Dendritic cell treated with granulocyte-macrophage colony-stimulating factor and Interleukin-4, amounts not matched to agents 40 ng/mL and 50 ng/mL, for 4 days (primary cell): ENCODE measurements at regions not wholly inside any gene's neighbourhood (a gene's known extent, or its start where the extent isn't known, plus 50 kb on each side); places are given as distances from the start of the nearest gene placed in this dataset.

Experiments
- H3K27ac Mint-ChIP-seq: one replicate; pipeline ENCODE4 v1.8.0; 2022; ENCODE audit warnings: mild to moderate bottlenecking, mixed read lengths
- H3K27me3 Mint-ChIP-seq: one replicate; pipeline ENCODE4 v1.8.0; 2022; ENCODE audit warnings: mild to moderate bottlenecking, mixed read lengths
- H3K36me3 Mint-ChIP-seq: one replicate; pipeline ENCODE4 v1.8.0; 2022; ENCODE audit warnings: low read depth, mixed read lengths
- H3K4me1 Mint-ChIP-seq: one replicate; pipeline ENCODE4 v1.8.0; 2022; ENCODE audit warnings: low read depth, mixed read lengths
- H3K4me3 Mint-ChIP-seq: one replicate; pipeline ENCODE4 v1.8.0; 2022; ENCODE audit warnings: mild to moderate bottlenecking, moderate library complexity, mixed read lengths
- H3K9me3 Mint-ChIP-seq: one replicate; pipeline ENCODE4 v1.8.0; 2022; ENCODE audit warnings: mixed read lengths
- intact Hi-C: fragments of 100-400 bp; cut with micrococcal nuclease; formaldehyde crosslinking; loops from one replicate; pipeline ENCODE4 v1.15.0; 2022

DNA sequence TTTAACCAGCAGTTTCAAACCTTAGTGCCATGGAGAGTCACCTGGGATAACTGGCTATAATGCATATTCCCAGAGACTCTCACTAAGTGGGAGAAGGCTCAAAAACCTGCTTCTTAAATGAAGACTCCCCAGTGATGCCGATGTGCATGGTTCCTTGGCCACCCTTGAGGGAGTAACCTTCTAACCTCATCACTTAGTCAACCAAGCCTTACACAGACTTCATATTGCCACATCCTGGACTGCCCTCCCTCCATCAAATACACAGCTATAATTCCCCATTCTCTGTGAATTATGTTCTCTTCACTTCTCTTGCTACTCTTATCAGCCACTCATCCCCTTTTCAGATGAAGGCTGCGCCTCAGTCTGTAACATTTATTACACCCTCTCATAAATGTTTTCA lies 462.9 kb upstream of the RGPD4 start:
- H3K27ac Mint-ChIP-seq, result no peak overlapping the region
- H3K36me3 Mint-ChIP-seq, result no peaks in the 10 kb centered on the region
- intact Hi-C loops, result no loop called here
- H3K4me1 Mint-ChIP-seq, result no peaks in the 10 kb centered on the region
- peaks cover 18% of the 10 kb centered on the region for H3K9me3 Mint-ChIP-seq
- no peaks in the 10 kb centered on the region for H3K27me3 Mint-ChIP-seq
- no peak overlapping the region for H3K4me3 Mint-ChIP-seq

- Mint-ChIP-seq H3K4me3 (no peak overlapping the region), H3K27ac (no peak overlapping the region), H3K36me3 (no peaks in the 10 kb centered on the region), H3K27me3 (no peaks in the 10 kb centered on the region), H3K4me1 (no peaks in the 10 kb centered on the region), H3K9me3 (peaks cover 18% of the 10 kb centered on the region)
- intact Hi-C loops, result no loop called here
Measured at GRCh38 chr2:107364361-107364950, 462.2 kb upstream of the RGPD4 start.

GRCh38 chr2:107374249-107374648 lies 452.4 kb upstream of the RGPD4 start:
- intact Hi-C loops, result no loop called here
- Mint-ChIP-seq H3K4me3 (no peak overlapping the region), H3K9me3 (peaks cover 43% of the 10 kb centered on the region), H3K27me3 (no peaks in the 10 kb centered on the region), H3K4me1 (no peaks in the 10 kb centered on the region), H3K36me3 (no peaks in the 10 kb centered on the region), H3K27ac (no peak overlapping the region)

GRCh38 chr2:107376909-107377308 lies 449.8 kb upstream of the RGPD4 start:
- Mint-ChIP-seq H3K27me3 (no peaks in the 10 kb centered on the region), H3K36me3 (no peaks in the 10 kb centered on the region), H3K4me1 (no peaks in the 10 kb centered on the region), H3K27ac (no peak overlapping the region), H3K4me3 (no peak overlapping the region), H3K9me3 (peaks cover 49% of the 10 kb centered on the region)
- intact Hi-C loops, result no loop called here

DNA sequence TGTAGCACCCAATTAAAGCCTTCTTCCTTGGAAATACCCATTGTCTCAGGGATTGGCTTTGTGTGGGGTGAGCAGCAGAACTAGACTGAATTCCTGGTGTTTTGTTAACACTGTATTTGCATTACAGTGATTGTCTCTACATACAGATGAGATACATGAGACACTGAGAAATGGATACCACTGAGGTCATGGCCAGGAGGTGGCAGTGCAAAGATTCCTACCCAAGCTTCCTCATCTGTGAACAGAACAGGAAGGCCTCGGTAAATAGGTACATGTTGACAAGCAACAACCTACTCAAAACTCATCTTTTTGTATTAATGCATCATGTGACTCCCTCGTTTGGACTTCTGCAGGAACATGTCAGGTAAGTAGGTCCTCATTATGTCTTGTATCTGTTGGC lies 445.8 kb upstream of the RGPD4 start:
- intact Hi-C loops, result no loop called here
- Mint-ChIP-seq H3K9me3 (peaks cover 62% of the 10 kb centered on the region), H3K27ac (no peak overlapping the region), H3K4me1 (no peaks in the 10 kb centered on the region), H3K36me3 (no peaks in the 10 kb centered on the region), H3K4me3 (no peak overlapping the region), H3K27me3 (no peaks in the 10 kb centered on the region)

DNA sequence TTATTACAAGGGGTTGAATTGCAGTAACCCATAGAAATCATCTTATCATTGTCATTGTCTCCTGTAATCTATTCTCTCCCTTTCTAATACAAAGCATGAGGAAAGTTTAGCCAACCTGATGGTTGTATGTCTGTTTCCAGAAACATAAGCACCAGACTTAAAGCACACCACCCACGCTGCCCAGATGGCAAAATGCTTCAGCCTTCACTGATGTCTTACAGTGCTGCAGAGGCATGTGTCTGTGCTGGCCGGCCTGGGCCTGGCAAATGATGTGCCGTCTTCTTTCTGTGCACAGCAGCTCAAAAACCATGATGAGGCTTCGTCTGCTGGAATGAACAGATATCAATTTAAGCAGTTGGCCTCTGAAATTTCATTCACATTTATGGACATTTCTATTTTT lies 443.0 kb upstream of the RGPD4 start:
- no peak overlapping the region for H3K4me3 Mint-ChIP-seq
- intact Hi-C loops, result no loop called here
- peaks cover 67% of the 10 kb centered on the region for H3K9me3 Mint-ChIP-seq
- no peaks in the 10 kb centered on the region for H3K27me3 Mint-ChIP-seq
- H3K36me3 Mint-ChIP-seq, result no peaks in the 10 kb centered on the region
- no peaks in the 10 kb centered on the region for H3K4me1 Mint-ChIP-seq
- no peak overlapping the region for H3K27ac Mint-ChIP-seq

- no peak overlapping the region for H3K4me3 Mint-ChIP-seq
- no peaks in the 10 kb centered on the region for H3K27me3 Mint-ChIP-seq
- H3K36me3 Mint-ChIP-seq, result no peaks in the 10 kb centered on the region
- H3K27ac Mint-ChIP-seq, result no peak overlapping the region
- H3K9me3 Mint-ChIP-seq, result peaks cover 74% of the 10 kb centered on the region
- intact Hi-C loops, result no loop called here
- no peaks in the 10 kb centered on the region for H3K4me1 Mint-ChIP-seq
Measured at GRCh38 chr2:107384422-107384821, 442.3 kb upstream of the RGPD4 start.

DNA sequence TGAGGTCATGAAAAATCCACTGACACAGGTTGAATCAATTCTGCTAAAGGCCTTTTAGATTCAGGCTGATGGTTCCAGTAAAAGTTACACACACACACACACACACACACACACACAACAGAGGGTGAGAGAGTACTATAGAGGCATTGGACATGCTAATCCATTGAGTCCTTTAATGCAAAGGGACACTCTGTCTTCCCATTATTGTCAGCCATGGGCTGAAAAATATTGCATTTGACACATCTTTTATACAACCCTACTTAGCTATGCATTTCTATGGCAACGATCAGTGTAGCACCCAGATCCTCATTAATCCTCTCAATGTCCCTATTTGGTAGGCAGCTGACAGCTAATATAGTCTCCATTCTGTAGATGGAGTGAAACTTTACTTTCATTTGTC lies 440.8 kb upstream of the RGPD4 start:
- H3K27ac Mint-ChIP-seq, result no peak overlapping the region

DNA sequence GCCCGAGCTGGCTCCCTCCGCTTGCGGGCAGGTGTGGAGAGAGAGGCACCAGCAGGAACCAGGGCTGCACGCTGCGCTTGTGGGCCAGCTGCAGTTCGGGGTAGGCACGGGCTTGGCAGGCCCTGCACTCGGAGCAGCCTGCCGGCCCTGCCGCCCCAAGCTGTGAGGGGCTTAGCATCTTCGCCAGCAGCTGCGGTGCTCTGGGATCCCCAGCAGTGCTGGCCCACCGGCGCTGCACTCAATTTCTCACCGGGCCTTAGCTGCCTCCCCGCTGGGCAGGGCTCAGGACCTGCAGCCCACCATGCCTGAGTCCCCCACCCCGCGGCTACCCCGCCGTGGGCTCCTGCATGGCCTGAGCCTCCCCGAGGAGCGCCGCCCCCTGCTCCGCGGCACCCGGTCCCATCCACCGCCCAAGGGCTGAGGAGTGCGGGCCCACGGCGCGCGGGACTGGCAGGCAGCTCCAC lies 434.4 kb upstream of the RGPD4 start:
- Mint-ChIP-seq H3K36me3 (no peaks in the 10 kb centered on the region), H3K27me3 (no peaks in the 10 kb centered on the region), H3K4me3 (no peak overlapping the region), H3K9me3 (peaks cover 46% of the 10 kb centered on the region), H3K27ac (no peak overlapping the region), H3K4me1 (no peaks in the 10 kb centered on the region)
- intact Hi-C loops, result no loop called here

More for the DNA sequence above, 440.8 kb upstream of the RGPD4 start:
- no peaks in the 10 kb centered on the region for H3K27me3 Mint-ChIP-seq
- no peaks in the 10 kb centered on the region for H3K4me1 Mint-ChIP-seq
- H3K4me3 Mint-ChIP-seq, result no peak overlapping the region
- intact Hi-C loops, result no loop called here
- peaks cover 73% of the 10 kb centered on the region for H3K9me3 Mint-ChIP-seq
- no peaks in the 10 kb centered on the region for H3K36me3 Mint-ChIP-seq

DNA sequence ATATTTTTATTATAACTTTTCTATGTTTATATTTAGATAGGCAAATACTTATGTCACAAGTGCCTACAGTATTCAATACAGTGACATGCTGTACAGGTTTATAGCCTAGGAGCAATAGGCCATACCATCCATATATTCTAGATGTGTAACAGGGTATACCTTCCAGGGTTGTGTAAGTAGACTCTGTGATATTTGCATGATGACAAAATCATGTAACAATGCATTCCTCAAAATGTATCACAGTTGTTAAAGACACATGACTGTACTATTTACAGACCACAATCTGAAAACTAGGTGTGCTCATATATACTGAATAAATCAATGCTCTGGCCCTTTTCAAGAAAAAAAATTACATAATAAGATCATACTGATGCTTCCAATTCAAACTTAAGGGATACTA lies 433.2 kb upstream of the RGPD4 start:
- intact Hi-C loops, result no loop called here
- Mint-ChIP-seq H3K4me1 (no peaks in the 10 kb centered on the region), H3K9me3 (peaks cover 40% of the 10 kb centered on the region), H3K27me3 (no peaks in the 10 kb centered on the region), H3K36me3 (no peaks in the 10 kb centered on the region), H3K27ac (no peak overlapping the region), H3K4me3 (no peak overlapping the region)

GRCh38 chr2:107398683-107399082 lies 428.0 kb upstream of the RGPD4 start:
- Mint-ChIP-seq H3K4me1 (no peaks in the 10 kb centered on the region), H3K27me3 (no peaks in the 10 kb centered on the region), H3K9me3 (peaks cover 18% of the 10 kb centered on the region), H3K4me3 (no peak overlapping the region), H3K36me3 (no peaks in the 10 kb centered on the region), H3K27ac (no peak overlapping the region)
- intact Hi-C loops, result no loop called here

GRCh38 chr2:107402330-107402729 lies 424.4 kb upstream of the RGPD4 start:
- Mint-ChIP-seq H3K9me3 (peaks cover 6% of the 10 kb centered on the region), H3K27ac (no peak overlapping the region), H3K36me3 (no peaks in the 10 kb centered on the region), H3K4me3 (no peak overlapping the region), H3K4me1 (no peaks in the 10 kb centered on the region), H3K27me3 (no peaks in the 10 kb centered on the region)
- intact Hi-C loops, result no loop called here

DNA sequence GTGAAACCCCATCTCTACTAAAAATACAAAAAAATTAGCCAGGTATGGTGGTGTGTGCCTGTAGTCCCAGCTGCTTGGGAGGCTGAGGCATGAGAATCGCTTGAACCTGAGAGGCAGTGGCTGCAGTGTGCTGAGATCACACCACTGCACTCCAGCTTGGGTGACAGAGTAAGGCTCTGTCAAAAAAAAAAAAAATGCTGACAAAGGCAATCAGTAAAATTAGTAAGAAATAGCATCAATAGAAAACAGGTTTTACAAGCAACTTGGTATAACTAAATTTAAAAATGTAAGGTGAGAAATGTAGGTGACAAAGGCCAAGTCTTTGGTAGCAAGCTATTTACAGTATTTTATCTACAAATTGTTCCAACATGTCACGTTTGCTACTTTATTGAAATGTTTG lies 421.4 kb upstream of the RGPD4 start:
- Mint-ChIP-seq H3K4me3 (no peak overlapping the region), H3K4me1 (no peaks in the 10 kb centered on the region), H3K27ac (no peak overlapping the region), H3K9me3 (no peaks in the 10 kb centered on the region), H3K27me3 (no peaks in the 10 kb centered on the region), H3K36me3 (no peaks in the 10 kb centered on the region)
- intact Hi-C loops, result no loop called here

DNA sequence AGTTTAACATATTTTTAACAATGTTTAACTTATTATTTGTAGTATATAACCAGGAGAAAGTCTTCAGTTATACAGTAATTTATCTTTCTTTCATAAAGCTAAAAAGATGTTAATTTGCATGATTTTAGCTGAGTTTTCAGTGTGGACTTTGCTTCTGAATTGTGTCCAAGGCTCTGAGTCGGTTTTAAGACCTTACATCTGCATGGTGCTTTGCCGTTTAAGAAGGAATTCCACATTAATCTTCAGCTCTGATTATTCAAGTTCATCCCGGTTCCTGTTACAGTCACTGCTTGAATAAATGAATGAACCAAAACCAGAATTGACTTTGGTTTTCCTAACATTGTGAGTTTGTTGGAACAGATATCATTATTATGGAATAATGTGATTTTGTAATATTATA lies 419.7 kb upstream of the RGPD4 start:
- Mint-ChIP-seq H3K4me1 (no peaks in the 10 kb centered on the region), H3K4me3 (no peak overlapping the region), H3K27ac (no peak overlapping the region), H3K27me3 (no peaks in the 10 kb centered on the region), H3K9me3 (peaks cover 5% of the 10 kb centered on the region), H3K36me3 (no peaks in the 10 kb centered on the region)
- intact Hi-C loops, result no loop called here

- intact Hi-C loops, result no loop called here
- H3K36me3 Mint-ChIP-seq, result no peaks in the 10 kb centered on the region
- H3K4me1 Mint-ChIP-seq, result no peaks in the 10 kb centered on the region
- H3K27ac Mint-ChIP-seq, result no peak overlapping the region
- no peak overlapping the region for H3K4me3 Mint-ChIP-seq
- no peaks in the 10 kb centered on the region for H3K27me3 Mint-ChIP-seq
- peaks cover 5% of the 10 kb centered on the region for H3K9me3 Mint-ChIP-seq
Measured at GRCh38 chr2:107407974-107408373, 418.7 kb upstream of the RGPD4 start.
